Fibroblast of lung (primary cell): ENCODE measurements at regions not wholly inside any gene's neighbourhood (a gene's known extent, or its start where the extent isn't known, plus 50 kb on each side); places are given as distances from the start of the nearest gene placed in this dataset.

ENCODE experiments used
- DNase-seq, 2 donors: peaks; one replicate each; pipeline versions ENCODE4 v3.0.0 to v3.0.0-alpha.2; 2010; ENCODE audit warnings: low read depth in 2 of 2
- H2AFZ ChIP-seq: 2 replicates; pipeline ENCODE4 v1.5.1; 2012; ENCODE audit warnings: low read length, control low read depth, inconsistent platforms
- H3K27ac ChIP-seq: 2 replicates; pipeline ENCODE4 v1.5.1; 2011; ENCODE audit warnings: low read length, control low read depth; ENCODE audit not compliant: insufficient read depth
- H3K27me3 ChIP-seq: 2 replicates; pipeline ENCODE4 v1.5.1; 2011; ENCODE audit warnings: mild to moderate bottlenecking, low read length; ENCODE audit not compliant: control insufficient read depth, insufficient read depth
- H3K36me3 ChIP-seq: 2 replicates; pipeline ENCODE4 v1.5.1; 2011; ENCODE audit warnings: low read length; ENCODE audit not compliant: control insufficient read depth, insufficient read depth
- H3K4me1 ChIP-seq: 2 replicates; pipeline ENCODE4 v1.5.1; 2011; ENCODE audit warnings: low read length; ENCODE audit not compliant: control insufficient read depth, insufficient read depth; ENCODE audit errors: extremely low read depth
- H3K4me2 ChIP-seq: 2 replicates; pipeline ENCODE4 v1.5.1; 2011; ENCODE audit warnings: low read length, control low read depth; ENCODE audit not compliant: insufficient read depth; ENCODE audit errors: extremely low read depth
- H3K4me3 ChIP-seq, 4 experiments: fragments of 200-600 bp in 1 of 4; sonication (generic) in 1 of 4; replicated peaks in 1 of 4; 2 replicates each; pipeline ENCODE4 v1.5.1; 2011 to 2016; ENCODE audit warnings: low read length in 4 of 4, low read depth in 3 of 4, mild to moderate bottlenecking in 3 of 4, control low read depth in 2 of 4, inconsistent platforms in 1 of 4, mixed read lengths in 1 of 4; ENCODE audit not compliant: insufficient read depth in 1 of 4; ENCODE audit errors: control extremely low read depth in 1 of 4
- H3K79me2 ChIP-seq: 2 replicates; pipeline ENCODE4 v1.5.1; 2012; ENCODE audit warnings: mild to moderate bottlenecking, low read length, inconsistent platforms; ENCODE audit not compliant: control insufficient read depth, insufficient read depth
- H3K9ac ChIP-seq: 2 replicates; pipeline ENCODE4 v1.5.1; 2011; ENCODE audit warnings: mild to moderate bottlenecking, low read length, control low read depth; ENCODE audit not compliant: insufficient read depth
- H3K9me3 ChIP-seq: 2 replicates; pipeline ENCODE4 v1.5.1; 2012; ENCODE audit warnings: low read depth, low read length; ENCODE audit not compliant: control insufficient read depth, insufficient read depth
- H4K20me1 ChIP-seq: 2 replicates; pipeline ENCODE4 v1.5.1; 2011; ENCODE audit warnings: low read length; ENCODE audit not compliant: control insufficient read depth, insufficient read depth; ENCODE audit errors: extremely low read depth
- EZH2 ChIP-seq: IDR thresholded peaks from 2 replicates; pipeline ENCODE4 v1.5.1; 2012; ENCODE audit warnings: low read length, control low read depth, mild to moderate bottlenecking; ENCODE audit errors: missing control alignments
- TF ChIP-seq, protein P1 (sequence below), 2 donors: IDR thresholded peaks in 1 of 2; conservative IDR thresholded peaks in 1 of 2; 1 replicate in 1 of 2; 2 replicates in 1 of 2; pipeline ENCODE4 v1.5.1; 2011 to 2012; ENCODE audit warnings: low read length in 2 of 2, control low read depth in 1 of 2, inconsistent platforms in 1 of 2, low read depth in 1 of 2, mild to moderate bottlenecking in 1 of 2

DNA sequence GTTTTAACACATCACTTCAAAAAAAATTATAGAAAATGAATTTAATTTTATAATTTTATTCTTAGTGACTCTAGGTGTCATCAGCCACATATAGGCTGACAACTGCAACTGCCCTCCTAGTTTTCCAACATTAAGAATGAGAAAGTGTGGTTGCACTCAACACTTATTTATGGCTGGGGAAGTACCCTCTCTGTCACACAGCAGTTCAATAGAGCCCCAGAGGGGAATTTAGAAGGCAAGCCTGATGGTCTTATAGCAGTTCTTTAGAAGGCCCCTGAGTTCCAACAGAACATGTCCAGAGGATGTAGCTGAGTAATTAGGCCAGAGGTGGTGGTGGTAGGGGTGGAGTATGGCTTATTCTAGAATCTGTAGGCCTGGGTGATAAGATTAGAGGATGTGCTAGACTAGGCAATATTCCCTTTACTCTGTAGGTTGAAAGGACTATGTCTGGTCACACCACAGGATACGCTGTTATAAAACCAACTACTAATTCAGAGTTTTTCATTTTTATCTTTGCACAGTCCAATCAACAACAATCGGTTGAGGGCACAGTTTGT lies 226.5 kb upstream of the CITED2 start:
- no peak overlapping the region for H3K4me3 ChIP-seq
- no peak for TF ChIP-seq EZH2
- TF ChIP-seq, protein P1, sequence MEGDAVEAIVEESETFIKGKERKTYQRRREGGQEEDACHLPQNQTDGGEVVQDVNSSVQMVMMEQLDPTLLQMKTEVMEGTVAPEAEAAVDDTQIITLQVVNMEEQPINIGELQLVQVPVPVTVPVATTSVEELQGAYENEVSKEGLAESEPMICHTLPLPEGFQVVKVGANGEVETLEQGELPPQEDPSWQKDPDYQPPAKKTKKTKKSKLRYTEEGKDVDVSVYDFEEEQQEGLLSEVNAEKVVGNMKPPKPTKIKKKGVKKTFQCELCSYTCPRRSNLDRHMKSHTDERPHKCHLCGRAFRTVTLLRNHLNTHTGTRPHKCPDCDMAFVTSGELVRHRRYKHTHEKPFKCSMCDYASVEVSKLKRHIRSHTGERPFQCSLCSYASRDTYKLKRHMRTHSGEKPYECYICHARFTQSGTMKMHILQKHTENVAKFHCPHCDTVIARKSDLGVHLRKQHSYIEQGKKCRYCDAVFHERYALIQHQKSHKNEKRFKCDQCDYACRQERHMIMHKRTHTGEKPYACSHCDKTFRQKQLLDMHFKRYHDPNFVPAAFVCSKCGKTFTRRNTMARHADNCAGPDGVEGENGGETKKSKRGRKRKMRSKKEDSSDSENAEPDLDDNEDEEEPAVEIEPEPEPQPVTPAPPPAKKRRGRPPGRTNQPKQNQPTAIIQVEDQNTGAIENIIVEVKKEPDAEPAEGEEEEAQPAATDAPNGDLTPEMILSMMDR (conservative IDR thresholded peaks at IDR 0.05 in 1 of 2, IDR thresholded peaks at IDR 0.05 in 1 of 2; ENCODE audit: low read depth in 1 of 2, low read length in 2 of 2), result no peak
- H3K4me2 ChIP-seq, result no peak overlapping the region
- no peak overlapping the region for H3K27ac ChIP-seq
- no peak for DNase-seq
- no peak overlapping the region for H3K9ac ChIP-seq
- H3K36me3 ChIP-seq, result no peaks in the 10 kb centered on the region
- H3K4me1 ChIP-seq, result peaks cover 16% of the 10 kb centered on the region
- no peaks in the 10 kb centered on the region for H3K9me3 ChIP-seq
- no peaks in the 10 kb centered on the region for H3K27me3 ChIP-seq
- H2AFZ ChIP-seq, result no peak overlapping the region
- H4K20me1 ChIP-seq, result no peaks in the 10 kb centered on the region
- no peaks in the 10 kb centered on the region for H3K79me2 ChIP-seq

- Histone ChIP-seq H3K4me2 (no peak overlapping the region), H3K9ac (no peak overlapping the region), H3K27me3 (no peaks in the 10 kb centered on the region), H3K9me3 (no peaks in the 10 kb centered on the region), H4K20me1 (no peaks in the 10 kb centered on the region), H2AFZ (no peak overlapping the region), H3K4me3 (no peak overlapping the region), H3K4me1 (peaks cover 20% of the 10 kb centered on the region), H3K79me2 (no peaks in the 10 kb centered on the region), H3K27ac (no peak overlapping the region), H3K36me3 (no peaks in the 10 kb centered on the region)
- TF ChIP-seq EZH2, result no peak
- TF ChIP-seq, protein P1 (conservative IDR thresholded peaks at IDR 0.05 in 1 of 2, IDR thresholded peaks at IDR 0.05 in 1 of 2; ENCODE audit: low read depth in 1 of 2, low read length in 2 of 2), result no peak
- DNase-seq, result no peak
These were observed 225.9 kb upstream of the CITED2 start for GRCh38 chr6:139600343-139600742.

GRCh38 chr6:139597771-139598755 lies 223.6 kb upstream of the CITED2 start:
- no peaks in the 10 kb centered on the region for H3K79me2 ChIP-seq
- peak; percentile 99 for DNase-seq
- no peaks in the 10 kb centered on the region for H3K9me3 ChIP-seq
- peaks cover 20% of the 10 kb centered on the region for H3K4me1 ChIP-seq
- H2AFZ ChIP-seq, result no peak overlapping the region
- no peaks in the 10 kb centered on the region for H4K20me1 ChIP-seq
- H3K4me3 ChIP-seq, result no peak overlapping the region
- peak overlapping the region; percentile 89 for H3K27ac ChIP-seq
- no peak for TF ChIP-seq EZH2
- TF ChIP-seq, protein P1 (conservative IDR thresholded peaks at IDR 0.05 in 1 of 2, IDR thresholded peaks at IDR 0.05 in 1 of 2; ENCODE audit: low read depth in 1 of 2, low read length in 2 of 2), result no peak
- H3K4me2 ChIP-seq, result peak overlapping the region; percentile 60
- no peaks in the 10 kb centered on the region for H3K27me3 ChIP-seq
- H3K36me3 ChIP-seq, result no peaks in the 10 kb centered on the region
- peak overlapping the region; percentile 4 for H3K9ac ChIP-seq
